Osteoblast (primary cell): ENCODE measurements at regions not wholly inside any gene's neighbourhood (a gene's known extent, or its start where the extent isn't known, plus 50 kb on each side); places are given as distances from the start of the nearest gene placed in this dataset.

Source experiments
- DNase-seq: peaks from one replicate; pipeline ENCODE4 v3.0.0; 2011; ENCODE audit warnings: low spot score, mixed read lengths; ENCODE audit not compliant: insufficient read length; ENCODE audit errors: missing footprints
- H2AFZ ChIP-seq: 2 replicates; pipeline ENCODE4 v1.6.0; 2011; ENCODE audit warnings: mild to moderate bottlenecking, low read length
- H3K27ac ChIP-seq: 2 replicates; pipeline ENCODE4 v1.5.1; 2011; ENCODE audit warnings: mild to moderate bottlenecking, low read depth, low read length, moderate library complexity
- H3K27me3 ChIP-seq: 2 replicates; pipeline ENCODE4 v1.6.0; 2012; ENCODE audit warnings: mild to moderate bottlenecking, control low read depth, inconsistent platforms, low read length, moderate library complexity; ENCODE audit not compliant: insufficient read depth
- H3K36me3 ChIP-seq: 2 replicates; pipeline ENCODE4 v1.5.1; 2011; ENCODE audit warnings: mild to moderate bottlenecking, low read length, control low read depth, moderate library complexity; ENCODE audit not compliant: insufficient read depth
- H3K4me1 ChIP-seq: 2 replicates; pipeline ENCODE4 v1.5.1; 2011; ENCODE audit warnings: mild to moderate bottlenecking, low read length, control low read depth, moderate library complexity; ENCODE audit not compliant: insufficient read depth
- H3K4me2 ChIP-seq: 2 replicates; pipeline ENCODE4 v1.6.0; 2011; ENCODE audit warnings: mild to moderate bottlenecking, low read length; ENCODE audit not compliant: insufficient read depth
- H3K4me3 ChIP-seq: fragments of 200-600 bp; sonication (generic); 3 replicates; pipeline ENCODE4 v1.5.1; 2012; ENCODE audit warnings: mild to moderate bottlenecking, low read length, inconsistent platforms; ENCODE audit not compliant: insufficient read depth
- H3K79me2 ChIP-seq: 2 replicates; pipeline ENCODE4 v1.6.0; 2012; ENCODE audit warnings: mild to moderate bottlenecking, low read length, control low read depth, inconsistent platforms; ENCODE audit not compliant: insufficient read depth
- H3K9me3 ChIP-seq: 2 replicates; pipeline ENCODE4 v1.5.1; 2011; ENCODE audit warnings: low read depth, low read length, control low read depth
- H4K20me1 ChIP-seq: 2 replicates; pipeline ENCODE4 v1.6.0; 2012; ENCODE audit warnings: mild to moderate bottlenecking, low read length, control low read depth; ENCODE audit not compliant: insufficient read depth
- TF ChIP-seq, protein P1 (sequence below): IDR thresholded peaks from 2 replicates; pipeline ENCODE4 v1.5.1; 2011; ENCODE audit warnings: mild to moderate bottlenecking, low read depth, low read length, moderate library complexity; ENCODE audit errors: extremely low read depth

DNA sequence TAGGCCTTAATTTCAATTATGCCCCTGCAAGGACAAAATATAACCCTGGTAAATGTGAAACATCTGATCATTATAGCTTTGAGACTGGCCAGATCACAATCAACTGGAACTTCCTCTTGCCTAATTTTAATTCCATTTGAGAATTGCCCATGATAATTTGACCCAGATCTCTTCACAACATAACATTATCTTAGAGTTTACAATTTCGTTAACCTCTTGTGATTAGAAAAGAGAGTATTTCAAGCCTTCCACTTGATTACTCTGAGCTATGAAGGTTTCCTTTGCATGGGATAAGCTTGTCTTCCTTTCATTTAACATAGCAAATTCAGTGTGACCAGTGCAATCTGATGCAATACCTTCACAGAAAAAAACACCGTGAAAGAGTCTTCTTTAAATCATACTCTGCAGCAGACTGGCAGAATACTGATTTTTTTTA is 143.6 kb downstream of the DUSP6 start:
- H3K36me3 ChIP-seq, result no peaks in the 10 kb centered on the region
- H3K79me2 ChIP-seq, result no peaks in the 10 kb centered on the region
- no peaks in the 10 kb centered on the region for H4K20me1 ChIP-seq
- H3K27ac ChIP-seq, result no peak overlapping the region
- H2AFZ ChIP-seq, result peak overlapping the region; percentile 52
- no peaks in the 10 kb centered on the region for H3K27me3 ChIP-seq
- TF ChIP-seq, protein P1, sequence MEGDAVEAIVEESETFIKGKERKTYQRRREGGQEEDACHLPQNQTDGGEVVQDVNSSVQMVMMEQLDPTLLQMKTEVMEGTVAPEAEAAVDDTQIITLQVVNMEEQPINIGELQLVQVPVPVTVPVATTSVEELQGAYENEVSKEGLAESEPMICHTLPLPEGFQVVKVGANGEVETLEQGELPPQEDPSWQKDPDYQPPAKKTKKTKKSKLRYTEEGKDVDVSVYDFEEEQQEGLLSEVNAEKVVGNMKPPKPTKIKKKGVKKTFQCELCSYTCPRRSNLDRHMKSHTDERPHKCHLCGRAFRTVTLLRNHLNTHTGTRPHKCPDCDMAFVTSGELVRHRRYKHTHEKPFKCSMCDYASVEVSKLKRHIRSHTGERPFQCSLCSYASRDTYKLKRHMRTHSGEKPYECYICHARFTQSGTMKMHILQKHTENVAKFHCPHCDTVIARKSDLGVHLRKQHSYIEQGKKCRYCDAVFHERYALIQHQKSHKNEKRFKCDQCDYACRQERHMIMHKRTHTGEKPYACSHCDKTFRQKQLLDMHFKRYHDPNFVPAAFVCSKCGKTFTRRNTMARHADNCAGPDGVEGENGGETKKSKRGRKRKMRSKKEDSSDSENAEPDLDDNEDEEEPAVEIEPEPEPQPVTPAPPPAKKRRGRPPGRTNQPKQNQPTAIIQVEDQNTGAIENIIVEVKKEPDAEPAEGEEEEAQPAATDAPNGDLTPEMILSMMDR, result no peak
- H3K4me3 ChIP-seq, result no peak overlapping the region
- peaks cover 25% of the 10 kb centered on the region for H3K4me1 ChIP-seq
- no peaks in the 10 kb centered on the region for H3K9me3 ChIP-seq
- no peak for DNase-seq
- H3K4me2 ChIP-seq, result no peak overlapping the region

DNA sequence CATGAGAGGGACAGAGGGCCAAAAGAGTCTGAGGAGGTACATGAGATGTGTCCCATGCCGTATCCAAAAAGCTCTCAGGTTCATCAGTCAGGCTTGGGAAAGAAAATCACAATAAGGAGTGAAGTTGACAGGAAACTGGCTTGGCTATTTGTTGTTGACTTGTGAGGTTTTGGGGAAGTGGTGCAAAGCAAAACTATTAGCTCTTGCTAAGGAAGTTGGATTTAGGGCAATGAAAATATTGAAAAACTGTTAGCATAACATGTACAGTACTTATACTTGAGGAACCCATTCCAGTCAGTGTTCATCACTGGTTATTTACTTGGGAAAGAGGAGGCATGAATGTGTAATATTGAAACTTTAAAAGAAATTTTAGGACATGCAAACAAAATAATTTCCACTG is 145.9 kb downstream of the DUSP6 start:
- H3K36me3 ChIP-seq, result no peaks in the 10 kb centered on the region
- no peaks in the 10 kb centered on the region for H3K9me3 ChIP-seq
- TF ChIP-seq, protein P1, result no peak
- no peaks in the 10 kb centered on the region for H3K79me2 ChIP-seq
- H4K20me1 ChIP-seq, result no peaks in the 10 kb centered on the region
- no peak overlapping the region for H2AFZ ChIP-seq
- H3K4me2 ChIP-seq, result no peak overlapping the region
- H3K4me3 ChIP-seq, result no peak overlapping the region
- H3K27me3 ChIP-seq, result no peaks in the 10 kb centered on the region
- DNase-seq, result no peak
- no peak overlapping the region for H3K27ac ChIP-seq
- H3K4me1 ChIP-seq, result peaks cover 12% of the 10 kb centered on the region

DNA sequence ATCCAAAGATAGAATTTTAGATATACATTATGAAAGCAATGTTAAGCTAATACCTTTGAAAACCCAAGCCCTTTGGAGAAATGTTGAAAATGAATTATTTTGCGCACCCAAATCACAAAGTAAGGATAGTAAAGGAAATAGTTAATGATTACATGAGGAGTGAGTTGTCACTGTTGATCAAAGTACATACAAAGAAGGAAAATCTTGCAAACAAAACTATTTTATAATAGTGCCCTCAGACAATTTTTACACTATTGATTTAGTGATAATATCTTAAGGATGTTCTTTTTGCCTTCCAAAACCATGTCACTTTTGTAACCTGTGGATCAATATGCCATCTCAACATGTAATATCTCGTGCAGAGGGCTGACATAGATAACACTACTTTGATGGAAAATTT is 146.8 kb downstream of the DUSP6 start:
- no peak for DNase-seq
- Histone ChIP-seq H3K4me2 (no peak overlapping the region), H3K9me3 (no peaks in the 10 kb centered on the region), H2AFZ (no peak overlapping the region), H3K36me3 (no peaks in the 10 kb centered on the region), H3K27ac (no peak overlapping the region), H3K4me1 (peaks cover 5% of the 10 kb centered on the region), H4K20me1 (no peaks in the 10 kb centered on the region), H3K27me3 (no peaks in the 10 kb centered on the region), H3K4me3 (no peak overlapping the region), H3K79me2 (no peaks in the 10 kb centered on the region)
- TF ChIP-seq, protein P1, result no peak

GRCh38 chr12:89203144-89203543 is 149.2 kb downstream of the DUSP6 start:
- Histone ChIP-seq H3K4me2 (no peak overlapping the region), H4K20me1 (no peaks in the 10 kb centered on the region), H3K9me3 (no peaks in the 10 kb centered on the region), H3K4me3 (no peak overlapping the region), H3K79me2 (no peaks in the 10 kb centered on the region), H2AFZ (no peak overlapping the region), H3K27me3 (no peaks in the 10 kb centered on the region), H3K36me3 (no peaks in the 10 kb centered on the region), H3K4me1 (no peaks in the 10 kb centered on the region), H3K27ac (no peak overlapping the region)
- TF ChIP-seq, protein P1, result no peak
- DNase-seq, result no peak
